ENCODE measurements at regions not wholly inside any gene's neighbourhood (a gene's known extent, or its start where the extent isn't known, plus 50 kb on each side); places are given as distances from the start of the nearest gene placed in this dataset.

GRCh38 chr9:3157011-3157410 lies 313.1 kb upstream of the PUM3 start:
- H3K23ac ChIP-seq (ENCODE audit: insufficient read length), result no peak overlapping the region
- no peak overlapping the region for H2AK5ac ChIP-seq (ENCODE audit: low read depth, low read length)
- no peaks in the 10 kb centered on the region for H3K36me3 ChIP-seq (ENCODE audit: control insufficient read depth in 2 of 4, insufficient read depth in 4 of 4, low read length in 3 of 4)
- H3K4me1 ChIP-seq (replicated peaks in 1 of 4; ENCODE audit: control insufficient read depth in 3 of 4, insufficient read depth in 4 of 4, low read length in 3 of 4), result peaks cover 0 to 2% (median 0%) of the 10 kb centered on the region in 4 experiments; a peak in 1 of 7 replicates
- H3K4me2 ChIP-seq (ENCODE audit: insufficient read depth in 1 of 2, low read depth in 2 of 2, low read length in 2 of 2), result no peak overlapping the region
- DNase-seq (ENCODE audit: low read depth in 1 of 2, low spot score in 2 of 2), result no peak
- H3K14ac ChIP-seq (ENCODE audit: insufficient read length), result no peak overlapping the region
- no peak overlapping the region for H2BK15ac ChIP-seq (ENCODE audit: low read length)
- WGBS, 2 experiments (ENCODE audit: extremely low coverage in 1 of 2, insufficient coverage in 1 of 2, insufficient read length in 1 of 2, insufficient replicate concordance in 2 of 2, low coverage in 1 of 2, low lambda C conversion rate in 2 of 2, missing lambda C conversion rate in 1 of 2), result 92% methylated on average over 9 of the region's 9 CpGs; no CpG with 5 or more reads in 1 of the 2 experiments
- no peak overlapping the region for H3K4me3 ChIP-seq (ENCODE audit: extremely low read depth in 1 of 4, insufficient read depth in 2 of 4, low read depth in 3 of 4, low read length in 4 of 4)
- no peak overlapping the region for H4K8ac ChIP-seq (ENCODE audit: extremely low read depth, insufficient read depth, low read length)
- H3K23me2 ChIP-seq (ENCODE audit: low read depth, low read length), result no peaks in the 10 kb centered on the region
- no peaks in the 10 kb centered on the region for H3K79me1 ChIP-seq (ENCODE audit: low read depth, low read length)
- CTCF ChIA-PET (ENCODE audit: partially characterized antibody), result interaction anchor here (1.6 kb wide), 1 partner anchor 69 kb away, joined by 3 read pairs; no protein-coding TSS in a partner anchor
- H3K27ac ChIP-seq (ENCODE audit: low read depth, low read length), result no peak overlapping the region
- H3K18ac ChIP-seq (ENCODE audit: extremely low read depth, low read length), result no peak overlapping the region
- H4K5ac ChIP-seq (ENCODE audit: insufficient read length, low read depth, low read length), result no peak overlapping the region
- no peak for FAIRE-seq
- POLR2A ChIA-PET (ENCODE audit: partially characterized antibody), result no interaction called here
- H3K79me2 ChIP-seq (ENCODE audit: control insufficient read depth in 1 of 2, insufficient read depth in 2 of 2, low read length in 2 of 2), result no peaks in the 10 kb centered on the region
- no peaks in the 10 kb centered on the region for H4K20me1 ChIP-seq (replicated peaks in 1 of 2; ENCODE audit: control insufficient read depth in 1 of 2, insufficient read depth in 2 of 2, low read length in 2 of 2)
- no peak overlapping the region for H2BK20ac ChIP-seq (ENCODE audit: low read length)
- H3K9me3 ChIP-seq (ENCODE audit: insufficient read depth in 2 of 2, low read depth in 1 of 2, low read length in 1 of 2), result peaks cover 2 to 3% of the 10 kb centered on the region in 2 experiments; a peak in 2 of 4 replicates
- H3K27me3 ChIP-seq (replicated peaks in 1 of 4; ENCODE audit: control insufficient read depth in 3 of 4, extremely low read depth in 1 of 4, insufficient read depth in 3 of 4, low read length in 3 of 4), result no peaks in the 10 kb centered on the region
- H2BK120ac ChIP-seq (replicated peaks; ENCODE audit: low read depth, low read length), result no peak overlapping the region
- no peak overlapping the region for H3K9ac ChIP-seq (replicated peaks in 1 of 4; ENCODE audit: extremely low read depth in 1 of 4, low read depth in 3 of 4, low read length in 3 of 4)
- H2BK5ac ChIP-seq (ENCODE audit: low read depth, low read length), result no peak overlapping the region
- no peak overlapping the region for H2AFZ ChIP-seq (ENCODE audit: low read length)
- H3K56ac ChIP-seq (replicated peaks; ENCODE audit: insufficient read length, low read depth, low read length), result no peak overlapping the region
- H4K91ac ChIP-seq (replicated peaks; ENCODE audit: insufficient read length, low read length), result no peak overlapping the region
- H2BK12ac ChIP-seq (ENCODE audit: low read depth, low read length), result no peak overlapping the region
- no peak overlapping the region for H3K4ac ChIP-seq (replicated peaks; ENCODE audit: insufficient read length, low read depth, low read length)
- TF ChIP-seq NANOG (IDR thresholded peaks at IDR 0.05; ENCODE audit: insufficient read depth, low read depth, low read length, poor library complexity, severe bottlenecking), result no peak
- no peak for TF ChIP-seq GABPA (IDR thresholded peaks at IDR 0.05; ENCODE audit: borderline replicate concordance, insufficient read depth, low read length)
- no peak for TF ChIP-seq CHD2 (IDR thresholded peaks at IDR 0.05; ENCODE audit: low read length)
- no peak for TF ChIP-seq EP300 (IDR thresholded peaks at IDR 0.05; ENCODE audit: borderline replicate concordance in 1 of 2, low read depth in 2 of 2, low read length in 2 of 2)
- no peak for TF ChIP-seq RAD21 (IDR thresholded peaks at IDR 0.05 in 1 of 2, conservative IDR thresholded peaks at IDR 0.05 in 1 of 2; ENCODE audit: low read depth in 2 of 2, low read length in 2 of 2)
- no peak for TF ChIP-seq CBX5 (IDR thresholded peaks at IDR 0.05; ENCODE audit: low read depth, low read length)
- TF ChIP-seq SIRT6 (IDR thresholded peaks at IDR 0.05; ENCODE audit: low read length), result no peak
- no peak for TF ChIP-seq RFX5 (IDR thresholded peaks at IDR 0.05; ENCODE audit: borderline replicate concordance, low read depth, low read length)
- no peak for TF ChIP-seq SIN3A (conservative IDR thresholded peaks at IDR 0.05 in 1 of 2, IDR thresholded peaks at IDR 0.05 in 1 of 2; ENCODE audit: low read depth in 1 of 2, low read length in 2 of 2)
- TF ChIP-seq KDM5A (IDR thresholded peaks at IDR 0.05; ENCODE audit: low read length), result no peak
